ENCODE measurements at regions not wholly inside any gene's neighbourhood (a gene's known extent, or its start where the extent isn't known, plus 50 kb on each side); places are given as distances from the start of the nearest gene placed in this dataset.

DNA sequence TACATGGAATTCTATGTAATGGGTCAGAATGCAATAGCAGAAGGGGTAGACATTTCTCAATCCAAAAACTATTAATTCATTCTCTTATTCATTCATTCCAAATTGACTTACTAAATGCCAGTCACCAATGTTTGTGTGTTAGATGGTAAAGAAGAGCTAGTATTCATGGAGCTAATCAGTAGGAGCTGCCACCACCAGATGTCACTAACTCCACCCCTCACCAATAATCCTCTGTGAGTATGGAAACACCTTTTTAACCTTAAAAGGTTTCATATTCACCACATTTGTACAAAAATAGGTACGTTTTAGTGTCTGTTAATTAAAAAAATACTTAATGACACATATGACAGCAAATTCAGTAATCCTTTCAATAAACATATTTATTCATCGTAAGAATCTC lies 131.8 kb upstream of the PKN2 start:
- TF ChIP-seq, protein P1, sequence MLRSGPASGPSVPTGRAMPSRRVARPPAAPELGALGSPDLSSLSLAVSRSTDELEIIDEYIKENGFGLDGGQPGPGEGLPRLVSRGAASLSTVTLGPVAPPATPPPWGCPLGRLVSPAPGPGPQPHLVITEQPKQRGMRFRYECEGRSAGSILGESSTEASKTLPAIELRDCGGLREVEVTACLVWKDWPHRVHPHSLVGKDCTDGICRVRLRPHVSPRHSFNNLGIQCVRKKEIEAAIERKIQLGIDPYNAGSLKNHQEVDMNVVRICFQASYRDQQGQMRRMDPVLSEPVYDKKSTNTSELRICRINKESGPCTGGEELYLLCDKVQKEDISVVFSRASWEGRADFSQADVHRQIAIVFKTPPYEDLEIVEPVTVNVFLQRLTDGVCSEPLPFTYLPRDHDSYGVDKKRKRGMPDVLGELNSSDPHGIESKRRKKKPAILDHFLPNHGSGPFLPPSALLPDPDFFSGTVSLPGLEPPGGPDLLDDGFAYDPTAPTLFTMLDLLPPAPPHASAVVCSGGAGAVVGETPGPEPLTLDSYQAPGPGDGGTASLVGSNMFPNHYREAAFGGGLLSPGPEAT (IDR thresholded peaks at IDR 0.05; ENCODE audit: low read depth) = no peak
- TF ChIP-seq GABPA (IDR thresholded peaks at IDR 0.05; ENCODE audit: low read depth) (no peak), EZH2 (IDR thresholded peaks at IDR 0.05; ENCODE audit: borderline replicate concordance, control insufficient read depth, low read depth, low read length) (no peak), RFX5 (IDR thresholded peaks at IDR 0.05; ENCODE audit: low read depth, low read length) (no peak), YY1 (IDR thresholded peaks at IDR 0.05; ENCODE audit: low read depth, low read length) (no peak)
- TF ChIP-seq, protein P2, sequence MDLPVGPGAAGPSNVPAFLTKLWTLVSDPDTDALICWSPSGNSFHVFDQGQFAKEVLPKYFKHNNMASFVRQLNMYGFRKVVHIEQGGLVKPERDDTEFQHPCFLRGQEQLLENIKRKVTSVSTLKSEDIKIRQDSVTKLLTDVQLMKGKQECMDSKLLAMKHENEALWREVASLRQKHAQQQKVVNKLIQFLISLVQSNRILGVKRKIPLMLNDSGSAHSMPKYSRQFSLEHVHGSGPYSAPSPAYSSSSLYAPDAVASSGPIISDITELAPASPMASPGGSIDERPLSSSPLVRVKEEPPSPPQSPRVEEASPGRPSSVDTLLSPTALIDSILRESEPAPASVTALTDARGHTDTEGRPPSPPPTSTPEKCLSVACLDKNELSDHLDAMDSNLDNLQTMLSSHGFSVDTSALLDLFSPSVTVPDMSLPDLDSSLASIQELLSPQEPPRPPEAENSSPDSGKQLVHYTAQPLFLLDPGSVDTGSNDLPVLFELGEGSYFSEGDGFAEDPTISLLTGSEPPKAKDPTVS (IDR thresholded peaks at IDR 0.05; ENCODE audit: low read depth, low read length) = no peak

Data from GM12878 (cell line).